Uterus (tissue), 3 donors: ENCODE measurements at regions not wholly inside any gene's neighbourhood (a gene's known extent, or its start where the extent isn't known, plus 50 kb on each side); places are given as distances from the start of the nearest gene placed in this dataset.
"Not testable (repeated sequence)": the region's sequence is repeated elsewhere in the genome, so short reads cannot be mapped to it uniquely, and the experiment has no call there.

ENCODE experiments used
- DNase-seq, 2 donors: peaks; one replicate each; pipeline ENCODE4 v3.0.0-alpha.2; 2019 to 2020
- H3K27ac ChIP-seq, 2 donors: fragments of 200-600 bp; sonication (generic); 1 replicate in 1 of 2; 2 replicates in 1 of 2; pipeline ENCODE4 v1.5.1; 2016 to 2018
- H3K27me3 ChIP-seq, 2 donors: fragments of 200-600 bp; sonication (generic); one replicate each; pipeline ENCODE4 v1.5.1; 2018 to 2019; ENCODE audit warnings: control low read depth in 1 of 2
- H3K36me3 ChIP-seq, 2 donors: fragments of 200-600 bp; sonication (generic); one replicate each; pipeline ENCODE4 v1.5.1; 2019; ENCODE audit warnings: control low read depth in 1 of 2
- H3K4me1 ChIP-seq, 2 donors: fragments of 200-600 bp; sonication (generic); one replicate each; pipeline ENCODE4 v1.5.1; 2018 to 2019; ENCODE audit warnings: control low read depth in 1 of 2
- H3K4me3 ChIP-seq, 2 donors: fragments of 200-600 bp; sonication (generic); 1 replicate in 1 of 2; 2 replicates in 1 of 2; pipeline ENCODE4 v1.5.1; 2018 to 2019; ENCODE audit warnings: mild to moderate bottlenecking in 1 of 2
- H3K9me3 ChIP-seq, 2 donors: fragments of 200-600 bp; sonication (generic); one replicate each; pipeline ENCODE4 v1.5.1; 2019; ENCODE audit warnings: control low read depth in 1 of 2
- POLR2A ChIP-seq, 2 donors: fragments of 450-650 bp; IDR thresholded peaks; one replicate each; pipeline ENCODE4 v1.6.1; 2016; ENCODE audit warnings: antibody characterized with exemption in 2 of 2, mild to moderate bottlenecking in 1 of 2, moderate library complexity in 1 of 2
- intact Hi-C: fragments of 100-400 bp; cut with DNase I; formaldehyde crosslinking; loops from one replicate; pipeline ENCODE4 v1.15.1; 2023; ENCODE audit warnings: low total_unique reads
- TF ChIP-seq, protein P1 (sequence below), 4 experiments: fragments of 200-600 bp in 2 of 4; fragments of 450-650 bp in 2 of 4; sonication (generic) in 2 of 4; IDR thresholded peaks; one replicate each; pipeline ENCODE4 v1.5.1; 2016 to 2019; ENCODE audit warnings: antibody characterized with exemption in 4 of 4, mild to moderate bottlenecking in 2 of 4, moderate library complexity in 1 of 4
- donor health status: DM: yes; HTN: yes; CAD: no.

DNA sequence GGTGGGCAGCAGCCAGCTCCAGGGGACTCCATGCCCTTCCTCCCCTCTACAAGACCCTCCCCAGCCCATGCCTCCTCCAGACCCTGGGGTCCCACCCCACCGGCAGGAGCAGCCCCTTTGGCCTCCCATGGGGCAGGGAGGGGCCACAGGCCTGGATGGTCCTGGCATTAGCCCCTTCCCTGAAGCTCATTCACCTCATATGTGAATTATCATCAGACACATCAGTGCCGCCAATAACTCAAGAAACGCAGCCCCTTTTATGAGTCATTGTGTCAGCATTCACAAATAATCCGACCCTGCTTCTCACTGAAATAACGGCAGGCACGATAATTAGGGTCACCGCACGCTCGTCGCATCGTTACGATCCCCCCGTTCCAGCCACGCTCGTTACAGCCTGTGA is 124.2 kb downstream of the BRD1 start:
- no peak overlapping the region for H3K27ac ChIP-seq
- no peak for DNase-seq
- H3K36me3 ChIP-seq: no peaks in the 10 kb centered on the region
- intact Hi-C loops: no loop called here
- H3K9me3 ChIP-seq: peaks cover 0 to 8% of the 10 kb centered on the region in 2 donors
- no peaks in the 10 kb centered on the region for H3K4me1 ChIP-seq
- no peak overlapping the region for H3K4me3 ChIP-seq
- peaks cover 0 to 10% of the 10 kb centered on the region in 2 donors for H3K27me3 ChIP-seq
- no peak for TF ChIP-seq POLR2A (IDR thresholded peaks at IDR 0.05)
- TF ChIP-seq, protein P1, sequence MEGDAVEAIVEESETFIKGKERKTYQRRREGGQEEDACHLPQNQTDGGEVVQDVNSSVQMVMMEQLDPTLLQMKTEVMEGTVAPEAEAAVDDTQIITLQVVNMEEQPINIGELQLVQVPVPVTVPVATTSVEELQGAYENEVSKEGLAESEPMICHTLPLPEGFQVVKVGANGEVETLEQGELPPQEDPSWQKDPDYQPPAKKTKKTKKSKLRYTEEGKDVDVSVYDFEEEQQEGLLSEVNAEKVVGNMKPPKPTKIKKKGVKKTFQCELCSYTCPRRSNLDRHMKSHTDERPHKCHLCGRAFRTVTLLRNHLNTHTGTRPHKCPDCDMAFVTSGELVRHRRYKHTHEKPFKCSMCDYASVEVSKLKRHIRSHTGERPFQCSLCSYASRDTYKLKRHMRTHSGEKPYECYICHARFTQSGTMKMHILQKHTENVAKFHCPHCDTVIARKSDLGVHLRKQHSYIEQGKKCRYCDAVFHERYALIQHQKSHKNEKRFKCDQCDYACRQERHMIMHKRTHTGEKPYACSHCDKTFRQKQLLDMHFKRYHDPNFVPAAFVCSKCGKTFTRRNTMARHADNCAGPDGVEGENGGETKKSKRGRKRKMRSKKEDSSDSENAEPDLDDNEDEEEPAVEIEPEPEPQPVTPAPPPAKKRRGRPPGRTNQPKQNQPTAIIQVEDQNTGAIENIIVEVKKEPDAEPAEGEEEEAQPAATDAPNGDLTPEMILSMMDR (IDR thresholded peaks at IDR 0.05): no peak

DNA sequence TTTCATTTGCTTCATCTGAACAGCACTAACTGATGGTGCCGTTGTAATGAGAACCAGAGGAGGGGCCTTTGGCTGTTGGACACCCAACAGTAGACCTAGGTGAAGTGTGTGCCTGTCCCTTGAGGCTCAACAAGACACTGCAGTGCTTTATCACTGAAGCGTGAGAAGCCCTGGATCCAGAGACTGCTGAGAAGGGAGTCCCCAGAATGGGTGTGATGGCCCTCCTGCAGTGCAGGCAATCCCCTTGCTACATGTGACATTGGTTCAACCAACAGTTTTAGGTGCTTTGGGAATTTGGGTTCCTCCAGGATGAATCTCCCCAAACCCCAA is 125.6 kb downstream of the BRD1 start:
- TF ChIP-seq POLR2A (IDR thresholded peaks at IDR 0.05): no peak
- TF ChIP-seq, protein P1 (IDR thresholded peaks at IDR 0.05): no peak
- intact Hi-C loops: no loop called here
- DNase-seq: no peak
- Histone ChIP-seq H3K4me1 (no peaks in the 10 kb centered on the region), H3K27me3 (peaks cover 0 to 10% of the 10 kb centered on the region in 2 donors), H3K4me3 (no peak overlapping the region), H3K27ac (no peak overlapping the region), H3K36me3 (no peaks in the 10 kb centered on the region), H3K9me3 (peaks cover 0 to 8% of the 10 kb centered on the region in 2 donors)

DNA sequence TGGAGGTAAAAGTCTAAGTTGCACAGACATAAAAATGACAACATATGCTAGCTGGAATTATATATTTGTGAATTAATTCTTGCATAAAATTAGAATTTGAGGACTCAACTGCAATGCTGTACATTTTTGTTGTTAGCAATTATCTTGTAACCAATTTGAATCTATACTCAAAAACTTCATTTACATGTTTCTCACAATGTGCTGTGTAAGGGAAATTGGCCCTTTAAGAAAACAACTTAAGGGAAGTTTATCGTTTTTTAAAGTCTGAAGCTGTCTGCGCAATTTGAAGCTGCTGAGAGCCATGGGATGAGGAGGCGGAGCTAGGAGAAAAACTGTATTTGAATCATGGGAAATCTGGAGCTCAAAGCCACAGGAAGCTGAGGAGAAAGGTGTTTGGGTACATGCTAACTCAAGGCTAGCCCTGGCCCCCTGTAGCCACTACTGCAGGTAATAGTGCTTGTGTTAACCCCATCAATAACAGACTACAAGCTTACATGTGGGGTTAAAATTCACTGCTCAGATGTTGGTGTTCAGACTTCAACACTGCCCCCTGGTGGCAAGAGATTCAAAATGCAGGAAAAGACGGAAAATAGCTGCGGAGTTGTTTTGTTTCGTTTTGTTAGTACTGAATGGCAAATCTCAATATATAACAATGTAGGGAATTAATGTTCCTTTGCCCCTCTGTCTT is 126.1 kb downstream of the BRD1 start:
- Histone ChIP-seq H3K4me1 (no peaks in the 10 kb centered on the region), H3K27ac (no peak overlapping the region), H3K36me3 (no peaks in the 10 kb centered on the region), H3K9me3 (peaks cover 0 to 8% of the 10 kb centered on the region in 2 donors), H3K27me3 (peaks cover 0 to 10% of the 10 kb centered on the region in 2 donors), H3K4me3 (no peak overlapping the region)
- intact Hi-C loops: no loop called here
- TF ChIP-seq POLR2A (IDR thresholded peaks at IDR 0.05): no peak
- TF ChIP-seq, protein P1 (IDR thresholded peaks at IDR 0.05): no peak
- no peak for DNase-seq

DNA sequence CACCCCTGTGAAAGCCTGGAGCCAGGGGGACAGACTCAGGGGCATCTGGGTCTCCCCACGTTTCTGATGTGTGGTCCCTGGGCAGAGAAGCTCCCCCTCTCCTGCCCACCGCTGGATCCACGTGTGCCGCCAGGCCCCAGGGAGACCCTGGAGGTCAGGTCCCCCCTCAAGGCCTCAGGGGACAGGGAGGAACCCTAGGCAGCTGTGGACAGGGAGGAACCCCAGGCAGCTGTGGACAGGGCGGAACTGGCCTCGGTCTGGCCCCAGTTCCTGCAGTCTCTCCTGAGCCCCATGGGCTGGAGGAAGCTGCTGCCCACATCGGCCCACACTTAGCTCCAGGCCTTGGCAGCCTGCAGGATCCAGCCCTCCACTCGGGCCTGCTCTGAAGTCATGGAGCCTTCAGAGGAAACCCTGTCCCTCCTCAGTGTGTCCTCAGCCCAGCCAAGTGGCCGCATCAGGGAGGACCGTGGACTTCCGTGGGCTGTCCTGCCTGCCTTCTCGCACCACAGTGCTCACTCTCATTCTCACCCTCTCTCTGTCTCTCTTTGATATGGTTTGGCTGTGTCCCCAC is 127.7 kb downstream of the BRD1 start:
- TF ChIP-seq, protein P1 (IDR thresholded peaks at IDR 0.05): no peak
- TF ChIP-seq POLR2A (IDR thresholded peaks at IDR 0.05): no peak
- no peaks in the 10 kb centered on the region for H3K4me1 ChIP-seq
- H3K4me3 ChIP-seq: no peak overlapping the region
- H3K27ac ChIP-seq: no peak overlapping the region
- H3K36me3 ChIP-seq: no peaks in the 10 kb centered on the region
- peaks cover 0 to 8% of the 10 kb centered on the region in 2 donors for H3K9me3 ChIP-seq
- intact Hi-C loops: no loop called here
- H3K27me3 ChIP-seq: peaks cover 0 to 10% of the 10 kb centered on the region in 2 donors
- no peak for DNase-seq

DNA sequence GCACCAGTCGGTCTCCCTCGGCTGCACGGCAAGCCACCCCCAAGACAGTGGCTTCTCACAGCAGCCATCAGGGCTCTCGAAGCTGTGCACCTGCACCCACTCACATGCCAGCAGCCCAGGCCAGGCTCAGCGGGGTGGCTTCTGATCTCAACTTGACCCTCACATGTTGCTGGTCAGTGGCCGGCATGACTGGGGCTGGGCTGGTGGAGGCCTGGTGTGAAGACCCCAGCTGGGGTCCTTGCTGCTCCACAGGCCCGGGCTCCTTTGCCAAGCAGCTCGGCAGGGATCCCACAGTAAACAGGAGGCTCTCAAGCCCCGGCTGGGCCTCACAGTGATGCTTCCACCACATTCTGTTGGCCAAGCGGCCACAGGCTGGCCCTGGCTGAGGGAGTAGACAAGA is 128.2 kb downstream of the BRD1 start:
- H3K9me3 ChIP-seq: peaks cover 0 to 8% of the 10 kb centered on the region in 2 donors
- H3K36me3 ChIP-seq: no peaks in the 10 kb centered on the region
- peaks cover 0 to 6% of the 10 kb centered on the region in 2 donors for H3K27me3 ChIP-seq
- H3K4me3 ChIP-seq: no peak overlapping the region
- H3K4me1 ChIP-seq: no peaks in the 10 kb centered on the region
- intact Hi-C loops: no loop called here
- H3K27ac ChIP-seq: no peak overlapping the region
- DNase-seq: no peak
- TF ChIP-seq, protein P1 (IDR thresholded peaks at IDR 0.05): no peak
- TF ChIP-seq POLR2A (IDR thresholded peaks at IDR 0.05): no peak

DNA sequence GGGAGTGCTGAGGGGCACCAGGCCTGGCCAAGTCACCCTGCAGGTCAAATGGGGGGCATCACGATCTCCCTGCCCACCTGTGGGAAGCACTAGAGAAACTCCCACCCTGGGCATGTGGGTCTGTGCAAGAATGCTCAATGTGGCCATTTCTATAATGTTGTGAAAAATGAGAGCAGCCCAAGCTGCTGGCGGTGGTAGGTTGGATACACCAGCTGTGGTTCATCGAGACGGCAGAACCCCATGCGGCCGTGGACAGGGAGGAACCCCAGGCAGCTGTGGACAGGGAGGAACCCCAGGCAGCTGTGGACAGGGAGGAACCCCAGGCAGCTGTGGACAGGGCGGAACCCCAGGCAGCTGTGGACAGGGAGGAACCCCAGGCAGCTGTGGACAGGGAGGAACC is 129.1 kb downstream of the BRD1 start:
- DNase-seq, H3K36me3 ChIP-seq, H3K27me3 ChIP-seq, intact Hi-C loops, H3K9me3 ChIP-seq, H3K4me1 ChIP-seq, H3K27ac ChIP-seq, H3K4me3 ChIP-seq: not testable (repeated sequence)
